HepG2 (cell line): ENCODE measurements at regions not wholly inside any gene's neighbourhood (a gene's known extent, or its start where the extent isn't known, plus 50 kb on each side); places are given as distances from the start of the nearest gene placed in this dataset.

Source experiments
- CEBPB ChIP-seq: IDR thresholded peaks from 2 replicates; pipeline ENCODE4 v1.6.1; 2011; ENCODE audit warnings: low read depth, low read length, improper control_type of control experiment, borderline replicate concordance
- JUN ChIP-seq: sonication (generic); formaldehyde crosslinking; IDR thresholded peaks from 2 replicates; pipeline ENCODE4 v1.4.0; 2020; ENCODE audit warnings: mild to moderate bottlenecking, missing genetic modification reagents
- JUNB ChIP-seq: sonication (generic); formaldehyde crosslinking; IDR thresholded peaks from 2 replicates; pipeline ENCODE4 v1.8.0; 2022; ENCODE audit warnings: missing genetic modification reagents, mild to moderate bottlenecking, borderline replicate concordance
- MAFK ChIP-seq, 2 experiments: IDR thresholded peaks in 1 of 2; conservative IDR thresholded peaks in 1 of 2; 2 replicates each; pipeline ENCODE4 v1.6.1; 2011; ENCODE audit warnings: improper control_type of control experiment in 2 of 2, low read length in 2 of 2
- NFKBIZ ChIP-seq: IDR thresholded peaks from 2 replicates; pipeline ENCODE4 v1.6.1; 2018; ENCODE audit warnings: missing genetic modification reagents, missing compliant biosample characterization
- POLR2AphosphoS5 ChIP-seq: IDR thresholded peaks from 2 replicates; pipeline ENCODE4 v1.6.1; 2012; ENCODE audit warnings: low read depth, low read length
- ZNF253 ChIP-seq: sonication (generic); formaldehyde crosslinking; IDR thresholded peaks from 2 replicates; pipeline ENCODE4 v1.8.0; 2022; ENCODE audit warnings: mild to moderate bottlenecking, missing genetic modification reagents, borderline replicate concordance
- ZNF598 ChIP-seq: sonication (generic); formaldehyde crosslinking; IDR thresholded peaks from 2 replicates; pipeline ENCODE4 v1.5.1; 2020; ENCODE audit warnings: mild to moderate bottlenecking, missing genetic modification reagents, borderline replicate concordance
- TF ChIP-seq, protein P1 (sequence below): sonication (generic); formaldehyde crosslinking; IDR thresholded peaks from 2 replicates; pipeline ENCODE4 v1.5.0; 2020; ENCODE audit warnings: mild to moderate bottlenecking, missing genetic modification reagents, moderate library complexity

DNA sequence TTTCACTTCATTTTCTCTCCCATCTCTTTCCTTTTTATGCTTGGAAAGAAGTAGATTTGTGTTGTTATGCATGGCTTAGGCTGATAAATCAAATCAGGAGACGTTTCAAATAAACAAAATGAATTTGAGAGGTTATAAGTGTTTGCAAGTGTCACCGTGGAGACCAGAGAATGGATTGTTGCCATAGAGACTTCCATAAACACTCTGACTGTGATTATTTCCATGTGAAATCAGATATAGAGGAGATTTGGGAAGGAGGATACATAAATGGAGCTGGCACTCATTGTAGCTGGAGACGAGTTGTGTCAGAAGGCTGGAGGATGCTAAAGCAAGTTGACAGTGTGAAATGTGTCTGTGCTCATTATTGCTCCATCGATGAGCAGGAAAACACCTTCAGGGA is 84.2 kb upstream of the PCSK1 start:
- TF ChIP-seq POLR2AphosphoS5 (no peak), ZNF253 (CRISPR knock-in tag) (no peak), CEBPB (no peak), NFKBIZ (CRISPR knock-in tag) (no peak), JUN (CRISPR knock-in tag) (no peak), JUNB (CRISPR knock-in tag) (no peak), MAFK (conservative IDR thresholded peaks at IDR 0.05 in 1 of 2, IDR thresholded peaks at IDR 0.05 in 1 of 2; ENCODE audit: low read length in 2 of 2) (no peak), ZNF598 (CRISPR knock-in tag) (no peak)
- TF ChIP-seq, protein P1, sequence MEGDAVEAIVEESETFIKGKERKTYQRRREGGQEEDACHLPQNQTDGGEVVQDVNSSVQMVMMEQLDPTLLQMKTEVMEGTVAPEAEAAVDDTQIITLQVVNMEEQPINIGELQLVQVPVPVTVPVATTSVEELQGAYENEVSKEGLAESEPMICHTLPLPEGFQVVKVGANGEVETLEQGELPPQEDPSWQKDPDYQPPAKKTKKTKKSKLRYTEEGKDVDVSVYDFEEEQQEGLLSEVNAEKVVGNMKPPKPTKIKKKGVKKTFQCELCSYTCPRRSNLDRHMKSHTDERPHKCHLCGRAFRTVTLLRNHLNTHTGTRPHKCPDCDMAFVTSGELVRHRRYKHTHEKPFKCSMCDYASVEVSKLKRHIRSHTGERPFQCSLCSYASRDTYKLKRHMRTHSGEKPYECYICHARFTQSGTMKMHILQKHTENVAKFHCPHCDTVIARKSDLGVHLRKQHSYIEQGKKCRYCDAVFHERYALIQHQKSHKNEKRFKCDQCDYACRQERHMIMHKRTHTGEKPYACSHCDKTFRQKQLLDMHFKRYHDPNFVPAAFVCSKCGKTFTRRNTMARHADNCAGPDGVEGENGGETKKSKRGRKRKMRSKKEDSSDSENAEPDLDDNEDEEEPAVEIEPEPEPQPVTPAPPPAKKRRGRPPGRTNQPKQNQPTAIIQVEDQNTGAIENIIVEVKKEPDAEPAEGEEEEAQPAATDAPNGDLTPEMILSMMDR (CRISPR knock-in tag) = no peak
